Nephron progenitor cell (in vitro differentiated cells): ENCODE measurements at regions not wholly inside any gene's neighbourhood (a gene's known extent, or its start where the extent isn't known, plus 50 kb on each side); places are given as distances from the start of the nearest gene placed in this dataset.
"Not testable (repeated sequence)": the region's sequence is repeated elsewhere in the genome, so short reads cannot be mapped to it uniquely, and the experiment has no call there.

Experiments used
- DNase-seq: peaks from one replicate; pipeline ENCODE4 v3.0.0; 2021
- H3K27ac Mint-ChIP-seq: 2 replicates; pipeline ENCODE4 v1.8.0; 2021; ENCODE audit warnings: mild to moderate bottlenecking, moderate library complexity, mixed read lengths
- H3K27me3 Mint-ChIP-seq: 2 replicates; pipeline ENCODE4 v1.8.0; 2021; ENCODE audit warnings: mild to moderate bottlenecking, low read depth, mixed read lengths; ENCODE audit not compliant: poor library complexity
- H3K36me3 Mint-ChIP-seq: 2 replicates; pipeline ENCODE4 v1.8.0; 2021; ENCODE audit warnings: low read depth, mixed read lengths
- H3K4me1 Mint-ChIP-seq: 2 replicates; pipeline ENCODE4 v1.8.0; 2021; ENCODE audit warnings: mixed read lengths
- H3K4me3 Mint-ChIP-seq: 2 replicates; pipeline ENCODE4 v1.8.0; 2021; ENCODE audit warnings: mild to moderate bottlenecking, moderate library complexity, mixed read lengths
- H3K9me3 Mint-ChIP-seq: 2 replicates; pipeline ENCODE4 v1.8.0; 2021; ENCODE audit warnings: mild to moderate bottlenecking, moderate library complexity, mixed read lengths

GRCh38 chr2:87640961-87641563 is 106.8 kb upstream of the PLGLB2 start:
- H3K4me3 Mint-ChIP-seq, DNase-seq, H3K36me3 Mint-ChIP-seq, H3K27ac Mint-ChIP-seq, H3K9me3 Mint-ChIP-seq, H3K27me3 Mint-ChIP-seq: not testable (repeated sequence)
- peaks cover 29% of the 10 kb centered on the region for H3K4me1 Mint-ChIP-seq

- not testable (repeated sequence) for H3K9me3 Mint-ChIP-seq, H3K4me3 Mint-ChIP-seq, H3K27me3 Mint-ChIP-seq, H3K36me3 Mint-ChIP-seq, H3K27ac Mint-ChIP-seq, DNase-seq
- H3K4me1 Mint-ChIP-seq: peaks cover 28% of the 10 kb centered on the region
Observed at GRCh38 chr2:87643165-87643564, 104.7 kb upstream of the PLGLB2 start.

GRCh38 chr2:87647737-87648498 is 100.0 kb upstream of the PLGLB2 start:
- H3K4me1 Mint-ChIP-seq: peaks cover 14% of the 10 kb centered on the region

GRCh38 chr2:87648815-87649214 is 99.1 kb upstream of the PLGLB2 start:
- H3K36me3 Mint-ChIP-seq, H3K27me3 Mint-ChIP-seq, H3K4me3 Mint-ChIP-seq, H3K9me3 Mint-ChIP-seq, H3K27ac Mint-ChIP-seq, DNase-seq: not testable (repeated sequence)
- peaks cover 14% of the 10 kb centered on the region for H3K4me1 Mint-ChIP-seq

More at GRCh38 chr2:87647737-87648498, 100.0 kb upstream of the PLGLB2 start:
- not testable (repeated sequence) for H3K4me3 Mint-ChIP-seq, DNase-seq, H3K36me3 Mint-ChIP-seq, H3K27ac Mint-ChIP-seq, H3K9me3 Mint-ChIP-seq, H3K27me3 Mint-ChIP-seq

- not testable (repeated sequence) for H3K36me3 Mint-ChIP-seq, DNase-seq, H3K27ac Mint-ChIP-seq, H3K4me1 Mint-ChIP-seq, H3K9me3 Mint-ChIP-seq, H3K27me3 Mint-ChIP-seq, H3K4me3 Mint-ChIP-seq
Observed at GRCh38 chr2:87649871-87650270, 98.0 kb upstream of the PLGLB2 start.

- DNase-seq, H3K4me1 Mint-ChIP-seq, H3K9me3 Mint-ChIP-seq, H3K27me3 Mint-ChIP-seq, H3K36me3 Mint-ChIP-seq, H3K27ac Mint-ChIP-seq, H3K4me3 Mint-ChIP-seq: not testable (repeated sequence)
Observed at GRCh38 chr2:87650837-87651236, 97.0 kb upstream of the PLGLB2 start.

GRCh38 chr2:87651589-87651988 is 96.3 kb upstream of the PLGLB2 start:
- not testable (repeated sequence) for H3K27ac Mint-ChIP-seq, H3K27me3 Mint-ChIP-seq

GRCh38 chr2:87653373-87653772 is 94.5 kb upstream of the PLGLB2 start:
- DNase-seq, H3K27me3 Mint-ChIP-seq, H3K4me3 Mint-ChIP-seq, H3K9me3 Mint-ChIP-seq, H3K4me1 Mint-ChIP-seq, H3K27ac Mint-ChIP-seq, H3K36me3 Mint-ChIP-seq: not testable (repeated sequence)

More at GRCh38 chr2:87651589-87651988, 96.3 kb upstream of the PLGLB2 start:
- H3K9me3 Mint-ChIP-seq, DNase-seq, H3K4me1 Mint-ChIP-seq, H3K36me3 Mint-ChIP-seq, H3K4me3 Mint-ChIP-seq: not testable (repeated sequence)

GRCh38 chr2:87654136-87654814 is 93.6 kb upstream of the PLGLB2 start:
- not testable (repeated sequence) for H3K27me3 Mint-ChIP-seq, H3K4me3 Mint-ChIP-seq, H3K9me3 Mint-ChIP-seq, H3K4me1 Mint-ChIP-seq, H3K36me3 Mint-ChIP-seq, DNase-seq, H3K27ac Mint-ChIP-seq

GRCh38 chr2:87657915-87658314 is 90.0 kb upstream of the PLGLB2 start:
- H3K4me3 Mint-ChIP-seq, H3K36me3 Mint-ChIP-seq, H3K4me1 Mint-ChIP-seq, H3K9me3 Mint-ChIP-seq, DNase-seq, H3K27ac Mint-ChIP-seq, H3K27me3 Mint-ChIP-seq: not testable (repeated sequence)

GRCh38 chr2:87658357-87658756 is 89.5 kb upstream of the PLGLB2 start:
- H3K36me3 Mint-ChIP-seq, H3K27ac Mint-ChIP-seq, H3K4me3 Mint-ChIP-seq, H3K4me1 Mint-ChIP-seq, H3K9me3 Mint-ChIP-seq, H3K27me3 Mint-ChIP-seq, DNase-seq: not testable (repeated sequence)

- not testable (repeated sequence) for H3K27ac Mint-ChIP-seq, H3K4me3 Mint-ChIP-seq, H3K36me3 Mint-ChIP-seq, H3K9me3 Mint-ChIP-seq, H3K27me3 Mint-ChIP-seq, DNase-seq, H3K4me1 Mint-ChIP-seq
Observed at GRCh38 chr2:87658976-87659375, 88.9 kb upstream of the PLGLB2 start.

GRCh38 chr2:87660164-87660563 is 87.7 kb upstream of the PLGLB2 start:
- not testable (repeated sequence) for H3K9me3 Mint-ChIP-seq, DNase-seq, H3K4me1 Mint-ChIP-seq, H3K27ac Mint-ChIP-seq, H3K27me3 Mint-ChIP-seq, H3K36me3 Mint-ChIP-seq, H3K4me3 Mint-ChIP-seq

GRCh38 chr2:87662316-87663290 is 85.3 kb upstream of the PLGLB2 start:
- not testable (repeated sequence) for H3K9me3 Mint-ChIP-seq, H3K27me3 Mint-ChIP-seq, H3K4me1 Mint-ChIP-seq, DNase-seq, H3K36me3 Mint-ChIP-seq, H3K27ac Mint-ChIP-seq, H3K4me3 Mint-ChIP-seq
